HG03565 (cell line): ENCODE measurements at regions not wholly inside any gene's neighbourhood (a gene's known extent, or its start where the extent isn't known, plus 50 kb on each side); places are given as distances from the start of the nearest gene placed in this dataset.
"Not testable (repeated sequence)": the region's sequence is repeated elsewhere in the genome, so short reads cannot be mapped to it uniquely, and the experiment has no call there.

Experiments
- ATAC-seq: cut with Tn5 transposase; IDR thresholded peaks from one replicate; pipeline ENCODE4 v1.9.1; 2021; ENCODE audit warnings: mild to moderate bottlenecking, moderate library complexity; ENCODE audit not compliant: unreplicated experiment

DNA sequence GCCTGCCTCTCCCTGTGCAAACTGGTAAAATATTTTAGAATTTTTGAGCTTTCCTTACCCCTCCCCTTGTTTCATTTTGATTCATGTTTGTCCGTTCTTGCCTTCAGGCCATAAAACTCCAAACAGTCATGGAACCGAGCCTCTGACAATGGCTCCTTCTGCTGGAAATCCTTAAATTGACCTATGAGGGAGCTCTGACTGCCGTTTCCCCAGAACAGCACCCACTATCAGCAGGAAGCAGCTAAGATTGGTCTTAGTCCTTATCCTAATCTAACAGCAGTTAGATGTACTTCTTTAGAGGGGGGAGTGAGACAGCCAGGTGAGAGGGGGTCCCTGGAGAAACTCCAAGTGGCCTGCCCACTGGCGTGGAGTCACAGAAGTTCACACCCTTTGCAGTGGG, 106.7 kb downstream of the FAM174A start:
- no peak for ATAC-seq

DNA sequence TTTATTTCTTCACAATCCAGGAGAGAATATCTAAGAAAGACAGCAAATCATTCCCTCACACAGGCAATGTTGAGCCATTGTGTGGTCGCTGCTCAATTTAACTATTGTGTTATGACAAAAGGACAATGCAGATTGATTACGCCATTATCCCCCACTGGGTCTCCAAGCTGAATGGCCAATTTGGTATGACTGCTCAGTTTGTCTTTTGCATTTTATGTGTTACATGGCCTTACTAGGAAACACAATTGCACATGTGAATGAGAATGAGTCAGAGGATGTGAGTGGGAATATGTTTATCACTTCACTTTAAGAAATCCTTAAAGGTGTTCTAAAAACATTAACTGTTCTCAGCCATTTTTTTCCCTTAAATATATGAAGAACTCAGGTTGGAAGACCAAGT, 108.3 kb downstream of the FAM174A start:
- no peak for ATAC-seq

DNA sequence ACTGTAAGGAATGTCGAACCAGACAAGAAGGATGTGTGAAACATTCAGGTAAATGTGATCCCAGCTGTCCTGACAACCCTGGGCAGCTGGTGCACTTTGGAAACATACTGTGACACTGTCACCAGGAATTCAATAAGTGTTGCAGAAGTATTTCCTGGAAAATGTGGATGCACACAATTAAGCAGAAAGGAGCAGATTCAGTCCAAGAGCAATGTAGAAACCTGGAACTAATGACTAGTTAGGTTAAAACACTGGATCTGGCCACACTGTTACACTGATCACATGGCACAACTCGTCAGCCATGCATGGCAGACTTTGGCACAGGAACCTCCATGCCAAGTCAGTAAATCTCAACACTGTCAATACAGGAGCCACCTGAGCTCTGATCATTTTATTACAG, 109.0 kb downstream of the FAM174A start:
- no peak for ATAC-seq

DNA sequence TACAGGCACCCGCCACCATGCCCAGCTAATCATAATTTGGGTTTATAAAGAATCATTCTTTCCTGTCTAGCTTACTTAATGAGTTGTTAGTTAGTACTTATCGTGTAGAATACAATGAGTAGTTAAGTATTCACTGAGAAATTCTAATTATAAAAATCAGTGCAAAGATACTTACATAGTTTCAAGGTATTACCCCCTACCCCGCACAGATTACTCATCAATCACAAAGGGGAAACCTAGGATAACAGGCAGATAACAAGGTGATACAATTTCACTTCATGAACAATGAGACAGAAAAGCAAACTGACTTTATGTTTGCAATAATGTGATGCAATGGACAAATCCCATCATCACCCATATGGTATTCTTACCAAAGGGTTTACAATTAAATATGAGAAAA, 109.6 kb downstream of the FAM174A start:
- no peak for ATAC-seq

- ATAC-seq: no peak
Observed at GRCh38 chr5:100646011-100646410, 110.8 kb downstream of the FAM174A start.

DNA sequence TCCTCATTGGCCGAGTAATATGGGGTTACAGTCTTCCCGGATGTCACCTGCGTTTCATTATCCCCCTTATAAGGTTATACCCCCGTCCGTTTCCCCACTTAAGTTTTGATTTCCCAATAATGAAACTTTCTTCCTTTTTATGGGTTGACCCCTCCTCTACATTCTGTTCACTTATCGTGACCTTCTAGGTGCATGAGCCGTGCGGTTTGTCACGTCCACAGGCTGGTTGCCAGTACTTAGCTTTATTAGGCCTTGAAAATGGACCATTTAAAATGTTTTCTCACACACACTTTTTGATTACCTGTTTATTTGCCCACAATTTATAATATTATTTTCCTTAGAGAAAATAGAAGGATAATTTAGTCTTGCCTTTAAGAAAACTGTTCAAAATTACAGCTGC, 111.5 kb downstream of the FAM174A start:
- ATAC-seq: no peak

- ATAC-seq: peak; percentile 50
Observed at GRCh38 chr5:100647461-100648230, 112.5 kb downstream of the FAM174A start.

DNA sequence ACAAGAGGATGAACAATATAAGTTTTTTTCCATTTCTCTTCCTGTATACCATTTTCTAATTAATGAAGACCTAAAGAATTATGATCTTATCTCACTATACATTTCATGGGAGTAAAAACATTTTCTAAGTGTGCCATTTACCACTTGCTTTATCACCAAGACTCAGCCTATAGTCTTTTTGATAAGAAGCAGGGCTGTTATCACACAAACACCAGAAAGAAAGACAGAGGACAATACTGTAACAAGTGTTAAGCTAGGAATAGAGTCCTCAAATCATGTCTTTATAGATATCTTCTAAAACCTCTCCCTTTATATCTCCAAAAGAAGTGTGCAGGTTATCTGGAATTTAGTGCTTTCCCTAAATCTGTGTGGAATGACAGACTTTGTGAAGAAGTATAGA, 119.7 kb downstream of the FAM174A start:
- no peak for ATAC-seq

DNA sequence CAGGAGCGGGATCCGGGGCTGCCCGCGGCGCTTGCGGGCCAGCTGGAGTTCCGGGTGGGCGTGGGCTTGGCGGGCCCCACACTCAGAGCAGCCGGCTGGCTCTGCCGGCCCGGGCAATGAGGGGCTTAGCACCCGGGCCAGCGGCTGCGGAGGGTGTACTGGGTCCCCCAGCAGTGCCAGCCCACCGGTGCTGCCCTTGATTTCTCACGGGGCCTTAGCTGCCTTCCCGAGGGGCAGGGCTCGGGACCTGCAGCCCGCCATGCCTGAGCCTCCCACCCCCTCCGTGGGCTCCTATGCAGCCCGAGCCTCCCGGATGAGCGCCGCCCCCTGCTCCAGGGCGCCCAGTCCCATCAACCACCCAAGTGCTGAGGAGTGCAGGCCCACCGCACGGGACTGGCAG, 121.6 kb downstream of the FAM174A start:
- not testable (repeated sequence) for ATAC-seq

- no peak for ATAC-seq
Observed at GRCh38 chr5:100659080-100659795, 124.1 kb downstream of the FAM174A start.

DNA sequence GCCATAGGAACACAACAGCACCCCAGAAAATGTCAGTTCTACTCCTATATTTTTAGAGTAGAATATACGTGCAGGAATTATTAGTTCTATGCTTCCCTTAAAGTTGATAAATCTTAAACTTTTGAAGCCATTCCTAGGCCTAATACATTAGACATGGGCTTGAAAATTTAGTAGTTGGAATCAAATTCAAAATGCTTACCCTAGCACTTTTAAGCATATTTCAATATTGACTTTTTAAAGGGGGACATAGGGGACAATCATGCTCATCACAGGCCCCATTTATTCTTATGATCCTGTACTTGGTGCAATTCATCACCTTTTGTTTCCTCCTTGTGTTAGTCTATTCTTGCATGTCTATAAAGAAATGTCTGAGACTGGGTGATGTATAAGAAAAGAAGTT, 129.0 kb downstream of the FAM174A start:
- no peak for ATAC-seq

GRCh38 chr5:100667161-100667630, 132.0 kb downstream of the FAM174A start:
- peak; percentile 64 for ATAC-seq

GRCh38 chr5:100668511-100668910, 133.3 kb downstream of the FAM174A start:
- ATAC-seq: no peak

GRCh38 chr5:100676817-100677631, 141.8 kb downstream of the FAM174A start:
- no peak for ATAC-seq

DNA sequence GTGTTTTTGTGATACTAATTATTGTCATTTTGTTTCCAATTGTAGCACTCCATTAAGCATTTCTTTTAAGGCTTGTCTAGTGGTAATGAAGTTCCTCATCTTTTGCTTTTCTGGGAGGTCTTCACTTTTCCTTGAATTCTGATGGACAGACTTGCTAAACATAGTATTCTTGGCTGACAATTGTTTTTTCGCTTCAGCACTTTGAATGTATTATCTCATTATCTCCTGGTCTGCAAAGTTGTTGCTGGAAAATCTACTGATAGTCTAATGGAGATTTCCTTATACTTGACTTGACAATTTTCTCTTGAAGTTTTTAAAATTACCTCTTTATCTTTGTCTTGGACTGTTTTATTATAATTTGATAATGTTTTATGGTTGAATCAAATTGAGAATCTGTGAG, 147.5 kb downstream of the FAM174A start:
- no peak for ATAC-seq

DNA sequence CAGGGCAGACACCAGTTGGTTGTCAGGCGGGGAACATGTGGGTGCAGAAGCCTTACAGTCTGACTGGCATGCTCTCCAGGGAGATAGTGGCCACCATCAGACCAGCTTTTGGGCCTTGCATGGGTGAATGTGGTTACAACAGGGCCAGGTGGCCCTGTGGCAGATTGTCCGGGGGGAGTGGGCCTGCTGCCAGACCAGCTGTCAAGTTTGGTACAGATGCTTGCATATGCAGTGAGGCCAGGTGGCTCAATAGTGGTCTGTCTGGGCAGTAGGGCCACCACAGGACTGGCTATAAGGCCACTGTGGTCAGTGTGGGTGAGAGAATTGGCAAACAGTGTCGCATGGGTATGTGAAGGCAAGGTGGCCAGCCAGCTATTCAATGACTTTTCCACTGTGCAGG, 148.7 kb downstream of the FAM174A start:
- ATAC-seq: no peak

- not testable (repeated sequence) for ATAC-seq
Observed at GRCh38 chr5:100685122-100685521, 149.9 kb downstream of the FAM174A start.

DNA sequence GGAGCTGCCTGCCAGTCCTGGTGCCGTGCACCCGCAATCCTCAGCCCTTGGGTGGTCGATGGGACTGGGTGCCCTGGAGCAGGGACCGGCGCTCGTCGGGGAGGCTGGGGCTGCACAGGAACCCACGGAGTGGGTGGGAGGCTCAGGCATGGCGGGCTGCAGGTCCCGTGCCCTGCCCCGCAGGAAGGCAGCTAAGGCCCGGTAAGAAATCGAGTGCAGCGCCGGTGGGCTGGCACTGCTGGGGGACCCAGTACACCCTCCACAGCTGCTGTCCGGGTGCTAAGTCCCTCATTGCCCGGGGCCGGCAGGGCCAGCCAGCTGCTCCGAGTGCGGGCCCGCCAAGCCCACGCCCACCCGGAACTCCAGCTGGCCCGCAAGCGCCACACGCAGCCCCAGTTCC, 153.7 kb downstream of the FAM174A start:
- ATAC-seq: not testable (repeated sequence)

DNA sequence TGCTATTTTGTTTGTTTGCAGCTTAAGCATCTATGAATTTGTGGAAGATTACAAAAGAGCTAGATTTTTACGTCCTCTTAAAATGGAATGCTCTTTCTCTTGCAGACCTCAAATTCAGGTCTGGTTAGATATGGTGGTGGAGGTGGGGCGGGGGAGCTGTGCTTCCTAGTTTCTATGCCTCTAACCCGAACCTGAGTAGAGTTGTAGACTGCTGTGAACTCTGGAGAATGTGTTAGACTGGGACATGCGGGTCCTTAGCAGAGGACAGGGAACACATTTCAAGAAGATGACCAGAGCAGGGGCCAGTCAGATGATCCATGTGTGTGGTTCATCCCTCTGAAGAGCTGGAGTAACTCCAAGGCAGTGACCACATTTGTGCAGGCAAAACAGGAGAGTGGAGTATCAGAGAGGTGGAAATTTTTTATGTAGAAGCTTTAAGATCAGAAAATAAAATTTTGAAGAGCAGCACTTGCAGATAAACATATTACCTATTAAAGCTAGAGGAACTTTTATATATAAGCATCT, 154.9 kb downstream of the FAM174A start:
- no peak for ATAC-seq

- no peak for ATAC-seq
Observed at GRCh38 chr5:100691085-100691484, 155.9 kb downstream of the FAM174A start.

- no peak for ATAC-seq
Observed at GRCh38 chr5:100691548-100691947, 156.4 kb downstream of the FAM174A start.
